ENCODE measurements at regions not wholly inside any gene's neighbourhood (a gene's known extent, or its start where the extent isn't known, plus 50 kb on each side); places are given as distances from the start of the nearest gene placed in this dataset.
"Not testable (repeated sequence)": the region's sequence is repeated elsewhere in the genome, so short reads cannot be mapped to it uniquely, and the experiment has no call there.

DNA sequence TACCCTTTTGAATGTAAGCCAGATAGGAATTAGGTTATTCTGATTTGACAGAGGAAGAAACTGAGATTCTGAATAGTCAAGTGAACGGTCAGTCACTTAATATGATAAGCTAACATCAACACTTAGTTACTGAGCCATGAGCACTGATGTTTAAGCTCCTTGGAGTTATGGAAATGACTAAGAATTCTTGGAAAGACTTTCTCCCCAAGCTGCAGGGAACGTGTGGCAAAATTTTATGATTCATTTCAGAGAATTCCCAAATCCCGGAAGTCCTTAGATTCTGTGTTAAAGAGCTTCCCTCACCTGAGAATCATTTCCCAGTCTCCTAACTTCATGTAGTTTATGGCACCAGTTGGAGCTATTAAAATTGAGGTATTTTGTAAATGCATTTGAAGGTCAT is 330.9 kb downstream of the XPNPEP1 start:
- H3K4me1 ChIP-seq = no peaks in the 10 kb centered on the region

DNA sequence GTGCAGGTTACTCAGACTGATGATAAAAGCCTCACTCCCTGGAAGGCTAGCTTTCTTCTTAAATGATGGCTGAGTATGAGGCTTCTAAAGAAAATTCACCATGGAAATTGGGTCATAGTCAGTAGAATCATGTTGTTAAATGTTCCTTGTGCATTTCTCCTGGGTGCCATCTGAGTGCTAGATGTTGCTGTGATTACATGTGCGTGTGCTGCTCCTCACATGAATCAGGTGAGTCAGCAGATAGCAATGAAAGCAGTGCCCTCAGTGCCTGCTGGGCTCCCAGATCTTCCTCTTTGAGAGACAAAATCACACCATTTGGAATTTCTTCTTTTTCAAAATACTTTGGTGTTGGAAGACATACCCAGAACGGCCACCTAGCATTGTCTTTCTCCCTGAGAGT is 331.7 kb downstream of the XPNPEP1 start:
- no peaks in the 10 kb centered on the region for H3K9me3 ChIP-seq
- no peak overlapping the region for H3K4me3 ChIP-seq
- intact Hi-C loops (cut with DNase I; ENCODE audit: low total_unique reads) = no loop called here
- H3K27me3 ChIP-seq = no peaks in the 10 kb centered on the region
- TF ChIP-seq, protein P1, sequence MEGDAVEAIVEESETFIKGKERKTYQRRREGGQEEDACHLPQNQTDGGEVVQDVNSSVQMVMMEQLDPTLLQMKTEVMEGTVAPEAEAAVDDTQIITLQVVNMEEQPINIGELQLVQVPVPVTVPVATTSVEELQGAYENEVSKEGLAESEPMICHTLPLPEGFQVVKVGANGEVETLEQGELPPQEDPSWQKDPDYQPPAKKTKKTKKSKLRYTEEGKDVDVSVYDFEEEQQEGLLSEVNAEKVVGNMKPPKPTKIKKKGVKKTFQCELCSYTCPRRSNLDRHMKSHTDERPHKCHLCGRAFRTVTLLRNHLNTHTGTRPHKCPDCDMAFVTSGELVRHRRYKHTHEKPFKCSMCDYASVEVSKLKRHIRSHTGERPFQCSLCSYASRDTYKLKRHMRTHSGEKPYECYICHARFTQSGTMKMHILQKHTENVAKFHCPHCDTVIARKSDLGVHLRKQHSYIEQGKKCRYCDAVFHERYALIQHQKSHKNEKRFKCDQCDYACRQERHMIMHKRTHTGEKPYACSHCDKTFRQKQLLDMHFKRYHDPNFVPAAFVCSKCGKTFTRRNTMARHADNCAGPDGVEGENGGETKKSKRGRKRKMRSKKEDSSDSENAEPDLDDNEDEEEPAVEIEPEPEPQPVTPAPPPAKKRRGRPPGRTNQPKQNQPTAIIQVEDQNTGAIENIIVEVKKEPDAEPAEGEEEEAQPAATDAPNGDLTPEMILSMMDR (IDR thresholded peaks at IDR 0.05) = no peak
- TF ChIP-seq POLR2A (IDR thresholded peaks at IDR 0.05) = no peak
- no peaks in the 10 kb centered on the region for H3K36me3 ChIP-seq
- H3K27ac ChIP-seq = no peak overlapping the region
- H3K4me1 ChIP-seq = no peaks in the 10 kb centered on the region
- no peak for DNase-seq

More for the DNA sequence above, 330.9 kb downstream of the XPNPEP1 start:
- Histone ChIP-seq H3K9me3 (no peaks in the 10 kb centered on the region), H3K4me3 (no peak overlapping the region), H3K36me3 (no peaks in the 10 kb centered on the region), H3K27me3 (no peaks in the 10 kb centered on the region), H3K27ac (no peak overlapping the region)
- no peak for DNase-seq
- TF ChIP-seq POLR2A (IDR thresholded peaks at IDR 0.05) = no peak
- TF ChIP-seq, protein P1 (IDR thresholded peaks at IDR 0.05) = no peak
- intact Hi-C loops (cut with DNase I; ENCODE audit: low total_unique reads) = no loop called here

DNA sequence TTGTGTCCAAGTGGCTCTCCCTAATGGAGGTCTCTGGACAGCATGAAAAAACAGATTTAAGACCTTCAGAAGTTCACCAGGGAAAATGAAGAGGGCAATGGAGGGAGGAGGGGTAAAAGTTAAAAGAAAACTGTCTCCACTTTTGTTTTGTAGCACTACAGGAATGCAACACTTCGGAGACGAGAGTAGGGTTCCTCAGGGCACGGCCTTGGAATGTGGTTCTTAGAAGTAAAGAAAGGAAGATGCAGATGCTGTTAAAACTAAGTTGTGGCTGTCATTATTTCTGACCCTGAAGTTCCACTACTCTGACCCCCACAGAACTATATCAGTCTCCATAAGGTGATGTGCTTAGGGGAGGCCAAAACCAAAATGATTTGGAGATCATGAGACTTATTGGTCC is 335.1 kb downstream of the XPNPEP1 start:
- H3K36me3 ChIP-seq = no peaks in the 10 kb centered on the region
- no peaks in the 10 kb centered on the region for H3K27me3 ChIP-seq
- intact Hi-C loops (cut with DNase I; ENCODE audit: low total_unique reads) = no loop called here
- H3K4me1 ChIP-seq = no peaks in the 10 kb centered on the region
- no peak for TF ChIP-seq POLR2A (IDR thresholded peaks at IDR 0.05)
- TF ChIP-seq, protein P1 (IDR thresholded peaks at IDR 0.05) = no peak
- DNase-seq = no peak
- no peaks in the 10 kb centered on the region for H3K9me3 ChIP-seq
- H3K4me3 ChIP-seq = no peak overlapping the region
- H3K27ac ChIP-seq = no peak overlapping the region

DNA sequence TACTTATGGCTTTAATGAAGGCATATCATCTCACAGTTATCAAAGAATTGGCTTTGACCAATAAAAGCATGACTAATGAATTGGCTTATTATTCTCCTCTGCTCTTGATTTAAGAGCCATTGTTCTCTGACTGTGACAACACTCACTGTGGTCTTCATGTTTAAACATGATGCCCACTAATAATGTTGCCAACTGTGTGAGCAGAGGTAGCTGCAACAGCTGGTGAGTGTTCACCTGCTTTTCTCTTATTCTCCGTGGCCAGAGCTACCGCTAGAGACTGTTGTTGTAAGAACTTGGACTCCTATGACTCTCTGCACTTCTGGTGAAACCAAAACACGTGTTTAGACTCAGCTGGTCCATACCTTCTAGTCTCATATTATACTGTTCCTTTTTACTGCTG is 335.9 kb downstream of the XPNPEP1 start:
- no peaks in the 10 kb centered on the region for H3K27me3 ChIP-seq
- DNase-seq = no peak
- H3K4me1 ChIP-seq = no peaks in the 10 kb centered on the region
- no peak overlapping the region for H3K4me3 ChIP-seq
- TF ChIP-seq, protein P1 (IDR thresholded peaks at IDR 0.05) = no peak
- no peak for TF ChIP-seq POLR2A (IDR thresholded peaks at IDR 0.05)
- H3K9me3 ChIP-seq = no peaks in the 10 kb centered on the region
- intact Hi-C loops (cut with DNase I; ENCODE audit: low total_unique reads) = no loop called here
- no peaks in the 10 kb centered on the region for H3K36me3 ChIP-seq
- H3K27ac ChIP-seq = no peak overlapping the region

DNA sequence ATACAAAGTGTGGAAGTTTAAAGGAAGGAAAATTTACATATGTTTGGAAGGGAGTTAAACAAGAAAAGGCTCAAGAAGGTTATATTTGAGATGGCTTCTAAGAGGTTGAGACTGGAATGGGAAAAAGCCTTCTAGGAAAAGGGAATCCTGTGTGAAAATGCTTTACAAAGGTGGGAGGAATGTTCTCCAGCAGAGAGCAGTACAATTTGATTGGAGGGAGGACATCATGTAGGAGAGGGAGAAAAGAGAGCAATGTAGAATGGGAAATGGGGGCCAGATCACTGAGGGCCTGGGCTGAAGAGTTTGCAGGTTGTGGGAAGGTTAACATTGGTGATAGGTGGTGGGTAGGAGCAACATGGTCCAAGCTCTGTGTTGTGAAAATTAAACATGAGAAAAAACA is 366.9 kb downstream of the XPNPEP1 start:
- Histone ChIP-seq H3K27me3 (no peaks in the 10 kb centered on the region), H3K36me3 (no peaks in the 10 kb centered on the region), H3K4me3 (no peak overlapping the region), H3K27ac (no peak overlapping the region), H3K9me3 (no peaks in the 10 kb centered on the region), H3K4me1 (no peaks in the 10 kb centered on the region)
- no peak for DNase-seq
- intact Hi-C loops (cut with DNase I; ENCODE audit: low total_unique reads) = no loop called here
- TF ChIP-seq, protein P1 (IDR thresholded peaks at IDR 0.05) = no peak
- TF ChIP-seq POLR2A (IDR thresholded peaks at IDR 0.05) = no peak

DNA sequence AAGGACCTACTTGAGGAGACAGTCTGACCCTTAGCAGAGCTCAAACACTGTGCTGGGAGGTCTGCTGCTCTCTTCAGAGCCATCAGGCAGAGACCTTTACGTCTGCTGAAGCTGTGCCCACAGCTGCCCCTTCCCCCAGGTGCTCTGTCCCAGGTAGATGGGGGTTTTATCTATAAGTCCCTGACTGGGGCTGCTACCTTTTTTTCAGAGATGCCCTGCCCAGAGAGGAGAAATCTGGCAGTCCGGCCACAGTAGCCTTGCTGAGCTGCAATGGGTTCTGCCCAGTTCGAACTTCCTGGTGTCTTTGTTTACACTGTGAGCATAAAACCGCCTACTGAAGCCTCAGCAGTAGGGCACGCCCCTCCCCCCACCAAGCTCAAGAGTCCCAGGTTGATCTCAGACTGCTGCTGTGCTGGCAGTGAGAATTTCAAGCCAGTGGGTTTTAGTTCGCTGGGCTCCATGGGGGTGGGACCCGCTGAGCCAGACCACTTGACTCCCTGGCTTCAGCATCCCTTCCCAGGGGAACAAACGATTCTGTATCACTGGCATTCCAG is 381.2 kb downstream of the XPNPEP1 start:
- H3K4me1 ChIP-seq; DNase-seq; intact Hi-C loops (cut with DNase I; ENCODE audit: low total_unique reads); H3K9me3 ChIP-seq; H3K27ac ChIP-seq; H3K36me3 ChIP-seq; H3K4me3 ChIP-seq; H3K27me3 ChIP-seq: not testable (repeated sequence)

All from uterus (tissue), 3 donors.